ENCODE measurements at regions not wholly inside any gene's neighbourhood (a gene's known extent, or its start where the extent isn't known, plus 50 kb on each side); places are given as distances from the start of the nearest gene placed in this dataset.

GRCh38 chr6:62923728-62924127 lies 287.5 kb upstream of the FKBP1C start:
- TF ChIP-seq EP300 (IDR thresholded peaks at IDR 0.05) (no peak), CTCF (IDR thresholded peaks at IDR 0.05) (no peak), POLR2A (IDR thresholded peaks at IDR 0.05; ENCODE audit: low read depth) (no peak)

Measured in esophagus muscularis mucosa (tissue), 4 donors.